HEK293 (cell line): ENCODE measurements at regions not wholly inside any gene's neighbourhood (a gene's known extent, or its start where the extent isn't known, plus 50 kb on each side); places are given as distances from the start of the nearest gene placed in this dataset.

Source experiments
- CTCF ChIA-PET: fragments of 350-600 bp; formaldehyde crosslinking; extraction: SDS; loops from one replicate; lab custom pipeline; 2021; ENCODE audit warnings: antibody characterized with exemption; lab: Yijun Ruan, JAX
- POLR2A ChIA-PET: fragments of 300-600 bp; formaldehyde crosslinking; extraction: SDS; loops from one replicate; lab custom pipeline; 2020; ENCODE audit warnings: antibody characterized with exemption, inconsistent platforms; lab: Yijun Ruan, JAX
- H3K27ac ChIP-seq: fragments of 200-500 bp; sonication (Bioruptor generic); 2 replicates; pipeline ENCODE4 v1.5.1; 2014; ENCODE audit warnings: low read depth, low read length, control low read depth, inconsistent platforms; ENCODE audit errors: extremely low read depth
- H3K36me3 ChIP-seq, 2 experiments: fragments of 200-500 bp in 1 of 2; sonication (Bioruptor generic) in 1 of 2; 1 replicate in 1 of 2; 2 replicates in 1 of 2; pipeline ENCODE4 v1.5.1; 2014 to 2017; ENCODE audit warnings: inconsistent platforms in 2 of 2, low read length in 2 of 2; ENCODE audit not compliant: control insufficient read depth in 2 of 2, insufficient read depth in 1 of 2
- H3K4me1 ChIP-seq: fragments of 200-500 bp; sonication (Bioruptor generic); 2 replicates; pipeline ENCODE4 v1.5.1; 2014; ENCODE audit warnings: mild to moderate bottlenecking, low read length, inconsistent platforms; ENCODE audit not compliant: control insufficient read depth, insufficient read depth
- H3K4me3 ChIP-seq: 2 replicates; pipeline ENCODE4 v1.5.1; 2011; ENCODE audit warnings: low read depth, mild to moderate bottlenecking, control low read depth, low read length, moderate library complexity
- H3K9me3 ChIP-seq: fragments of 200-500 bp; sonication (Bioruptor generic); 2 replicates; pipeline ENCODE4 v1.5.1; 2014; ENCODE audit warnings: low read depth, low read length, inconsistent platforms; ENCODE audit not compliant: control insufficient read depth, insufficient read depth
- KLF9 ChIP-seq: fragments of 450-650 bp; formaldehyde crosslinking; IDR thresholded peaks from 2 replicates; pipeline ENCODE4 v1.5.1; 2016; ENCODE audit warnings: missing biosample characterization, missing genetic modification characterization, low read depth
- SCRT2 ChIP-seq: fragments of 450-650 bp; formaldehyde crosslinking; IDR thresholded peaks from 2 replicates; pipeline ENCODE4 v1.5.1; 2016; ENCODE audit warnings: missing biosample characterization, missing genetic modification characterization
- TRIM28 ChIP-seq: IDR thresholded peaks from 2 replicates; pipeline ENCODE4 v1.6.1; 2011; ENCODE audit warnings: low read length, control low read depth, borderline replicate concordance
- YY2 ChIP-seq: fragments of 450-650 bp; formaldehyde crosslinking; IDR thresholded peaks from 2 replicates; pipeline ENCODE4 v1.5.1; 2016; ENCODE audit warnings: missing biosample characterization, missing genetic modification characterization
- ZFHX2 ChIP-seq: fragments of 450-650 bp; formaldehyde crosslinking; conservative IDR thresholded peaks from 2 replicates; pipeline ENCODE4 v1.5.1; 2016; ENCODE audit warnings: missing biosample characterization, missing genetic modification characterization
- ZNF202 ChIP-seq: fragments of 450-650 bp; formaldehyde crosslinking; IDR thresholded peaks from 2 replicates; pipeline ENCODE4 v1.5.1; 2016; ENCODE audit warnings: missing biosample characterization, missing genetic modification characterization, borderline replicate concordance
- ZNF223 ChIP-seq: fragments of 450-650 bp; formaldehyde crosslinking; IDR thresholded peaks from 2 replicates; pipeline ENCODE4 v1.5.1; 2016; ENCODE audit warnings: missing biosample characterization, missing genetic modification characterization
- ZNF248 ChIP-seq: fragments of 450-650 bp; formaldehyde crosslinking; IDR thresholded peaks from 2 replicates; pipeline ENCODE4 v1.5.1; 2017; ENCODE audit warnings: missing biosample characterization, missing genetic modification characterization
- ZNF394 ChIP-seq: fragments of 450-650 bp; formaldehyde crosslinking; IDR thresholded peaks from 2 replicates; pipeline ENCODE4 v1.5.1; 2016; ENCODE audit warnings: missing biosample characterization, missing genetic modification characterization, mild to moderate bottlenecking, moderate library complexity, borderline replicate concordance
- ZNF610 ChIP-seq: fragments of 450-650 bp; formaldehyde crosslinking; IDR thresholded peaks from 2 replicates; pipeline ENCODE4 v1.5.1; 2016; ENCODE audit warnings: missing biosample characterization, missing genetic modification characterization, borderline replicate concordance
- ZNF658 ChIP-seq: fragments of 450-650 bp; formaldehyde crosslinking; IDR thresholded peaks from 2 replicates; pipeline ENCODE4; 2016; ENCODE audit warnings: missing biosample characterization, missing genetic modification characterization
- ZNF704 ChIP-seq: fragments of 450-650 bp; formaldehyde crosslinking; IDR thresholded peaks from 2 replicates; pipeline ENCODE4 v1.5.1; 2016; ENCODE audit warnings: missing biosample characterization, missing genetic modification characterization
- TF ChIP-seq, protein P1 (sequence below): fragments of 450-650 bp; formaldehyde crosslinking; IDR thresholded peaks from 2 replicates; pipeline ENCODE4 v1.5.1; 2016; ENCODE audit warnings: missing biosample characterization, missing genetic modification characterization, low read depth
- TF ChIP-seq, protein P2 (sequence below): fragments of 450-650 bp; formaldehyde crosslinking; IDR thresholded peaks from 2 replicates; pipeline ENCODE4 v1.5.1; 2017; ENCODE audit warnings: missing biosample characterization, missing genetic modification characterization
- TF ChIP-seq, protein P3 (sequence below): IDR thresholded peaks from 2 replicates; pipeline ENCODE4 v1.6.1; 2011; ENCODE audit warnings: mild to moderate bottlenecking, low read depth, low read length, borderline replicate concordance

GRCh38 chr4:24168658-24169057 lies 278.8 kb upstream of the PPARGC1A start:
- no peak overlapping the region for H3K4me3 ChIP-seq
- ChIA-PET CTCF (no interaction called here), POLR2A (no interaction called here)
- no peaks in the 10 kb centered on the region for H3K36me3 ChIP-seq
- H3K27ac ChIP-seq = no peak overlapping the region
- no peaks in the 10 kb centered on the region for H3K9me3 ChIP-seq
- TF ChIP-seq ZFHX2 = no peak
- TF ChIP-seq ZNF394 (tag by site-specific recombination) = no peak
- TF ChIP-seq TRIM28 = no peak
- TF ChIP-seq ZNF202 = no peak
- TF ChIP-seq KLF9 (tag by site-specific recombination) = no peak
- no peak for TF ChIP-seq ZNF610 (tag by site-specific recombination)
- no peak for TF ChIP-seq YY2
- H3K4me1 ChIP-seq = no peaks in the 10 kb centered on the region

DNA sequence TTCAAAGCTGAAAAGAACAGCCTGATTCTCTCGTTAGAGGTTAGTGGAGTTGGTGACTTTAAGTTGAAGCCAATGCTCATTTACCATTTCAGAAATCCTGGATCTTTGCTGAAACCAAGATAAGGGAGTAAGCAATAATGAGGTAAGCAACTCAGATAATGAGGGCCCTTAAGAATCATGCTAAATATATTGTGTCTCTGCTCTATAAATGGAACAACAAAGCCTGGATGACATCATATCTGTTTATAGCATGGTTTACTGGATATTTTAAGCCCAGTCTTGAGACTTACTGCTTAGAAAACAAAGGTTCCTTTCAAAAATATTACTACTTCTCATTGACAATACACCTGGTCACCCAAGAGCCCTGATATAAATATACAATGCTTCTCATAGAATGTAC lies 276.7 kb upstream of the PPARGC1A start:
- Histone ChIP-seq H3K4me1 (no peaks in the 10 kb centered on the region), H3K4me3 (no peak overlapping the region), H3K36me3 (no peaks in the 10 kb centered on the region), H3K9me3 (no peaks in the 10 kb centered on the region), H3K27ac (no peak overlapping the region)
- CTCF ChIA-PET = no interaction called here
- POLR2A ChIA-PET = no interaction called here
- TF ChIP-seq SCRT2 (tag by site-specific recombination) = no peak
- TF ChIP-seq, protein P1, sequence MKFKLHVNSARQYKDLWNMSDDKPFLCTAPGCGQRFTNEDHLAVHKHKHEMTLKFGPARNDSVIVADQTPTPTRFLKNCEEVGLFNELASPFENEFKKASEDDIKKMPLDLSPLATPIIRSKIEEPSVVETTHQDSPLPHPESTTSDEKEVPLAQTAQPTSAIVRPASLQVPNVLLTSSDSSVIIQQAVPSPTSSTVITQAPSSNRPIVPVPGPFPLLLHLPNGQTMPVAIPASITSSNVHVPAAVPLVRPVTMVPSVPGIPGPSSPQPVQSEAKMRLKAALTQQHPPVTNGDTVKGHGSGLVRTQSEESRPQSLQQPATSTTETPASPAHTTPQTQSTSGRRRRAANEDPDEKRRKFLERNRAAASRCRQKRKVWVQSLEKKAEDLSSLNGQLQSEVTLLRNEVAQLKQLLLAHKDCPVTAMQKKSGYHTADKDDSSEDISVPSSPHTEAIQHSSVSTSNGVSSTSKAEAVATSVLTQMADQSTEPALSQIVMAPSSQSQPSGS (tag by site-specific recombination) = peak; percentile 19; the same call in 1 of the 2 replicates

- ChIA-PET POLR2A (no interaction called here), CTCF (interaction anchor here (0.6 kb wide), 1 partner anchor 315 kb away, joined by 4 read pairs; no protein-coding TSS in a partner anchor)
- TF ChIP-seq, protein P2, sequence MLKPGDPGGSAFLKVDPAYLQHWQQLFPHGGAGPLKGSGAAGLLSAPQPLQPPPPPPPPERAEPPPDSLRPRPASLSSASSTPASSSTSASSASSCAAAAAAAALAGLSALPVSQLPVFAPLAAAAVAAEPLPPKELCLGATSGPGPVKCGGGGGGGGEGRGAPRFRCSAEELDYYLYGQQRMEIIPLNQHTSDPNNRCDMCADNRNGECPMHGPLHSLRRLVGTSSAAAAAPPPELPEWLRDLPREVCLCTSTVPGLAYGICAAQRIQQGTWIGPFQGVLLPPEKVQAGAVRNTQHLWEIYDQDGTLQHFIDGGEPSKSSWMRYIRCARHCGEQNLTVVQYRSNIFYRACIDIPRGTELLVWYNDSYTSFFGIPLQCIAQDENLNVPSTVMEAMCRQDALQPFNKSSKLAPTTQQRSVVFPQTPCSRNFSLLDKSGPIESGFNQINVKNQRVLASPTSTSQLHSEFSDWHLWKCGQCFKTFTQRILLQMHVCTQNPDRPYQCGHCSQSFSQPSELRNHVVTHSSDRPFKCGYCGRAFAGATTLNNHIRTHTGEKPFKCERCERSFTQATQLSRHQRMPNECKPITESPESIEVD (tag by site-specific recombination) = no peak
- TF ChIP-seq ZNF223 (tag by site-specific recombination) (no peak), ZNF658 (no peak), ZNF248 (no peak), ZNF704 (tag by site-specific recombination) (no peak)
- TF ChIP-seq, protein P3, sequence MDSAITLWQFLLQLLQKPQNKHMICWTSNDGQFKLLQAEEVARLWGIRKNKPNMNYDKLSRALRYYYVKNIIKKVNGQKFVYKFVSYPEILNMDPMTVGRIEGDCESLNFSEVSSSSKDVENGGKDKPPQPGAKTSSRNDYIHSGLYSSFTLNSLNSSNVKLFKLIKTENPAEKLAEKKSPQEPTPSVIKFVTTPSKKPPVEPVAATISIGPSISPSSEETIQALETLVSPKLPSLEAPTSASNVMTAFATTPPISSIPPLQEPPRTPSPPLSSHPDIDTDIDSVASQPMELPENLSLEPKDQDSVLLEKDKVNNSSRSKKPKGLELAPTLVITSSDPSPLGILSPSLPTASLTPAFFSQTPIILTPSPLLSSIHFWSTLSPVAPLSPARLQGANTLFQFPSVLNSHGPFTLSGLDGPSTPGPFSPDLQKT = no peak
- no peak overlapping the region for H3K4me3 ChIP-seq
- H3K4me1 ChIP-seq = no peaks in the 10 kb centered on the region
- no peaks in the 10 kb centered on the region for H3K9me3 ChIP-seq
- H3K36me3 ChIP-seq = no peaks in the 10 kb centered on the region
- H3K27ac ChIP-seq = no peak overlapping the region
These were observed 274.9 kb upstream of the PPARGC1A start for GRCh38 chr4:24164797-24165196.
